DMS153 treated with DMSO at 0.1 percent for 48 hours (cell line): ENCODE measurements at regions not wholly inside any gene's neighbourhood (a gene's known extent, or its start where the extent isn't known, plus 50 kb on each side); places are given as distances from the start of the nearest gene placed in this dataset.

Source experiments
- DNase-seq: peaks from one replicate; lab custom pipeline; 2025; ENCODE audit not compliant: unreplicated experiment; lab: John Stamatoyannopoulos, UW

- DNase-seq, result no peak
Observed at GRCh38 chr22:27680636-27681035, 120.9 kb downstream of the MN1 start.

- no peak for DNase-seq
Observed at GRCh38 chr22:27681037-27681436, 120.5 kb downstream of the MN1 start.

- DNase-seq, result no peak
Observed at GRCh38 chr22:27682437-27682836, 119.1 kb downstream of the MN1 start.

- no peak for DNase-seq
Observed at GRCh38 chr22:27684901-27685300, 116.7 kb downstream of the MN1 start.

- DNase-seq, result no peak
Observed at GRCh38 chr22:27685515-27685914, 116.0 kb downstream of the MN1 start.

- no peak for DNase-seq
Observed at GRCh38 chr22:27685970-27686369, 115.6 kb downstream of the MN1 start.

- DNase-seq, result no peak
Observed at GRCh38 chr22:27686534-27686933, 115.0 kb downstream of the MN1 start.

- no peak for DNase-seq
Observed at GRCh38 chr22:27687984-27688545, 113.5 kb downstream of the MN1 start.

GRCh38 chr22:27689664-27690063, 111.9 kb downstream of the MN1 start:
- DNase-seq, result no peak

GRCh38 chr22:27690599-27690998, 111.0 kb downstream of the MN1 start:
- no peak for DNase-seq

GRCh38 chr22:27692243-27692642, 109.3 kb downstream of the MN1 start:
- DNase-seq, result no peak

GRCh38 chr22:27695925-27696324, 105.6 kb downstream of the MN1 start:
- DNase-seq, result no peak

- DNase-seq, result no peak
Observed at GRCh38 chr22:27697888-27698287, 103.7 kb downstream of the MN1 start.
